GM13976 (cell line): ENCODE measurements at regions not wholly inside any gene's neighbourhood (a gene's known extent, or its start where the extent isn't known, plus 50 kb on each side); places are given as distances from the start of the nearest gene placed in this dataset.

Experiments used
- DNase-seq: peaks from one replicate; pipeline ENCODE4 v3.0.0; 2012; ENCODE audit warnings: low spot score
- in situ Hi-C: fragments of 300-500 bp; cut with MboI; formaldehyde crosslinking; loops from one replicate; pipeline ENCODE4 v1.12.0; 2022; ENCODE audit warnings: low sequenced_read_pairs, mixed read lengths, inconsistent platforms; ENCODE audit not compliant: unreplicated experiment
- TF ChIP-seq, protein P1 (sequence below): IDR thresholded peaks from 2 replicates; pipeline ENCODE4 v1.5.1; 2012; ENCODE audit warnings: borderline replicate concordance, mild to moderate bottlenecking; ENCODE audit not compliant: insufficient read depth; ENCODE audit errors: extremely low read depth, missing control alignments, control extremely low read depth

DNA sequence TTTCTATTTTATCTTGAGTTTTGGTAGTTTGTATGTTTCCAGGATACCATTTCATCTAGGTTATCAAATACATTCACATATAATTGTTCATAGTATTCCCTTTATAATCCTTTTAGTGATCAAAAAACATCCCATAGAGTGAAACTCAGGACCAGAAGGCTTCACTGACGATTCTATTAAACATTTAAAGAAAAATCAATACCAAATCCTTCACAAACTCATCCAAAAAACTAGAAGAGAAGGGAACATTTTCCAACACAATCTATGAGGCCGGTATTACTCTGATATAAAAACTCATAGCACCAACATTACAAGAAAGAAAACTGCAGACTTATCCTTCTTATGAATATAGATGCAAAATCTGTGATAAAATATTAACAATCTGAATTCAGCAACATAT is 203.4 kb downstream of the ANKRD50 start:
- in situ Hi-C loops: no loop called here
- DNase-seq: no peak
- TF ChIP-seq, protein P1, sequence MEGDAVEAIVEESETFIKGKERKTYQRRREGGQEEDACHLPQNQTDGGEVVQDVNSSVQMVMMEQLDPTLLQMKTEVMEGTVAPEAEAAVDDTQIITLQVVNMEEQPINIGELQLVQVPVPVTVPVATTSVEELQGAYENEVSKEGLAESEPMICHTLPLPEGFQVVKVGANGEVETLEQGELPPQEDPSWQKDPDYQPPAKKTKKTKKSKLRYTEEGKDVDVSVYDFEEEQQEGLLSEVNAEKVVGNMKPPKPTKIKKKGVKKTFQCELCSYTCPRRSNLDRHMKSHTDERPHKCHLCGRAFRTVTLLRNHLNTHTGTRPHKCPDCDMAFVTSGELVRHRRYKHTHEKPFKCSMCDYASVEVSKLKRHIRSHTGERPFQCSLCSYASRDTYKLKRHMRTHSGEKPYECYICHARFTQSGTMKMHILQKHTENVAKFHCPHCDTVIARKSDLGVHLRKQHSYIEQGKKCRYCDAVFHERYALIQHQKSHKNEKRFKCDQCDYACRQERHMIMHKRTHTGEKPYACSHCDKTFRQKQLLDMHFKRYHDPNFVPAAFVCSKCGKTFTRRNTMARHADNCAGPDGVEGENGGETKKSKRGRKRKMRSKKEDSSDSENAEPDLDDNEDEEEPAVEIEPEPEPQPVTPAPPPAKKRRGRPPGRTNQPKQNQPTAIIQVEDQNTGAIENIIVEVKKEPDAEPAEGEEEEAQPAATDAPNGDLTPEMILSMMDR: no peak

DNA sequence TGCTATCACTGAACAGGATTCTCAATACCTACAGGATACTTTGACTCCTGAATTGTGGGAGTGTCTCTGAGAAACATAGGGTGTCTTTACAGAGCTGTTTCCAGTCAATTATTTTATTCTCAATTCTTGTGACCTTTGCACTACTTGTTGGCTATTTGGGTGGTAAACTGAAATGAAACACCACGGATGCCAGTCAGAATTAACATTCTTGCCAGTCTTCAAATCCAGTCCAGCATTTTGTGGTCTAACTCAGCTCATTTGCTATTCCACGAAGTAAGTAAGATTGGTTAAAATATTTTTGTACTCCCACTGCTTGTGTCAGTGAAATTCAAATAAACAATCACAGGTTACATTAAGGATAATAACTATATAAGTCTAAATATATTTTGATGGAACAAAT is 197.9 kb downstream of the ANKRD50 start:
- in situ Hi-C loops: no loop called here
- no peak for DNase-seq
- TF ChIP-seq, protein P1: no peak

DNA sequence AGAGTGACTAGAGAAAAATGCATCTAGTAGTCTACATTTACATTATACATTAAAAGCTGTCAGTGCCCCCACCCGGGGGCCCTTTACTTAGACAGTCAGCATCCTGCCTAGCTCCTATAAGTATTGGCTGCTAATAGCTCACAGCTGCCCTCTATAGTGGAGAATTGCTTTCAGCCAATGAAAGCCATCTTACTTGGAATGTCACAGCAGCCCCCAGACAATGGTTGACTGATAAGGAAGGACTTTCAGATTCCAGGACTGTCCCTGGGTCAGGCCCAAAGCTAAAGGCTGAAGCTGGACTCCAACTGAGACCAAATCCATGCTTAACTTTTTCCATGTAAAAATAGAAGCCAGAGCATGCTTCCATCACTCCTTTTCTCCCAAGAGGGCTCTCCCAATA is 196.9 kb downstream of the ANKRD50 start:
- TF ChIP-seq, protein P1: no peak
- in situ Hi-C loops: no loop called here
- DNase-seq: no peak

DNA sequence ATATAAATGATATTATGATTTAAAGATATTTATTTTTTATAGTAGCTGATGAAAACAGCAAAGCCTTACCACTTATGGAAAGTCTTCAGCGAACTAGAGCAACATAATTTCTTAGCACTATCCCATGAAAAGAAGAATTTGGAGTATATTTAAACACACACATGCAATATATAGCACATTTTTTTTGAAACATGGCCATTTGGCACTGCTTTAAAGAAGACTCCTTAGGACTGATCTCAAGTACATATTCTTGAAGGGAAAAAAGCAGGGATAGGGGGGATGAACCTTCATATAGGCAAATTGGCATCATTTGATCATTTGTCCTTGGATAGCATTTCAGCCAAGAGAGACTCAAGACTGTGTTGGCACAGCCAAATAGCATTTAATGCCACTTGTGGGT is 193.3 kb downstream of the ANKRD50 start:
- in situ Hi-C loops: no loop called here
- no peak for DNase-seq
- TF ChIP-seq, protein P1: no peak

DNA sequence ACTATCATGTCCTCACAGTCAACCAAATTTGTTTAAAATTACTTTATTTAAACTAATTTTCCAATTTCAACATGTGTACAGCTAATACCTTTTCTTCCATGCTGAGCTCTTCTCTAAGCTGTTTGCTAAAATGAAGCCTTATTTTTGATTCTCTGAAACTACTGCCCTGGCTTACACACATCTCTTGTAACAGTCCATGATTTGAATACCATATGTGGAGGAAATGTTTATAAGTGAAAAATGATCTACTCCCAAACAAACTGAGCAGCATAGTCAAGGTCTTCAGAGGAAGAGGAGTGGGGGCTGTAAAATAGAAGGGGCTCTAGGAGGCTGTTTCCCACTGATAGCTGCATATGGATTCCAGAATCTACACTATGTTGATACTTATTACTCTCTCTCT is 188.7 kb downstream of the ANKRD50 start:
- in situ Hi-C loops: no loop called here
- TF ChIP-seq, protein P1: no peak
- DNase-seq: no peak

DNA sequence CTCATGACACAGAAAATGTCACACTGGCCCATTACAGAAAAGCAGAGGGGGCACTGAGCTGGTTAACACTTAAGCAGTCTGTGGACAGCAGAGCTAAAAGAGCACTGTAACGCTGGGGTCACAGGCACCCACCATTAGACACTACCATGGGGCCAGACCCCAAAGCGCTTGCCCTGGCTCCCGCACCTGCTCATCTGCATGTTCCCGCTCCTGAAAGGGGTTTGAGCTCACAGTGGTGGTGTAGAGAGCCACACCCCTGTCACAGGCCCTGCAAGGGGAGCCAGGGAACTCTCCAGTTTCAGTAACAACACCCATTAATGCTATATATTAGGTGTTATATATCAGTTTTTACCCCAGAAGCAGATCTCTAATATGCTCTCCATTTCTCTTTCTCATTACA is 187.0 kb downstream of the ANKRD50 start:
- TF ChIP-seq, protein P1: no peak

DNA sequence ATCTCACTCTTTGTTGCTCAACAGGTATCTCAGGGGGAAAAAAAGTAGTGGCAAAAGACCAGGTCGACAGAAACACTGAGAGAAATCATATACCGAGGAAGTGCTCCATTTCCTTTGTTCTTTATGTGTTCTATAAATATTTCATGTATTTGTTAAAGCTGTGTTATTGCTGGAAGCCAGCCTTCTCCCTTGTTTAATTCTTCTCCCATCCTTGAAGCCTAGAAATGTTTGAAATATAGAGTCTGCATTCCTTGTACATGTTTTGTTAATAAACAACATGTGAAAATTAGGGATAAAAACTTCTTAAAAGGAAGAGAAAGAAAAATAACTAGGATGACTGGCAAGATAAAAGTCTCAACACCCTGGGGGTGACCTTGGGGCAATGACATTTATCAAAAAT is 186.2 kb downstream of the ANKRD50 start:
- in situ Hi-C loops: no loop called here
- DNase-seq: no peak
- TF ChIP-seq, protein P1: no peak

More for the DNA sequence above, 187.0 kb downstream of the ANKRD50 start:
- in situ Hi-C loops: no loop called here
- DNase-seq: no peak
